Thoracic aorta (tissue), 2 donors: ENCODE measurements at regions not wholly inside any gene's neighbourhood (a gene's known extent, or its start where the extent isn't known, plus 50 kb on each side); places are given as distances from the start of the nearest gene placed in this dataset.
"Not testable (repeated sequence)": the region's sequence is repeated elsewhere in the genome, so short reads cannot be mapped to it uniquely, and the experiment has no call there.

Experiments used
- ATAC-seq: fragments of 150-250 bp; one replicate; pipeline ENCODE4 v1.8.0; 2017; ENCODE audit warnings: low read depth; ENCODE audit not compliant: insufficient number of reproducible peaks, low FRiP score
- DNase-seq: peaks from one replicate; pipeline ENCODE4 v3.0.0-alpha.2; 2020; ENCODE audit warnings: low spot score
- H3K27ac ChIP-seq, 2 donors: fragments of 200-600 bp; sonication (generic); 1 replicate in 1 of 2; 2 replicates in 1 of 2; pipeline ENCODE4 v1.5.1; 2016; ENCODE audit warnings: mild to moderate bottlenecking in 2 of 2, moderate library complexity in 2 of 2
- H3K27me3 ChIP-seq: fragments of 200-600 bp; sonication (generic); replicated peaks from 2 replicates; pipeline ENCODE4 v1.6.0; 2016; ENCODE audit warnings: mild to moderate bottlenecking; ENCODE audit not compliant: insufficient read depth
- H3K36me3 ChIP-seq: fragments of 200-600 bp; sonication (generic); one replicate; pipeline ENCODE4 v1.5.1; 2016
- H3K4me1 ChIP-seq, 2 donors: fragments of 200-600 bp; sonication (generic); 1 replicate in 1 of 2; 2 replicates in 1 of 2; pipeline versions ENCODE4 v1.5.1 to v1.6.0; 2016; ENCODE audit warnings: low read depth in 2 of 2, mild to moderate bottlenecking in 1 of 2; ENCODE audit not compliant: control insufficient read depth in 1 of 2
- H3K4me3 ChIP-seq: fragments of 200-600 bp; sonication (generic); 2 replicates; pipeline ENCODE4 v1.5.1; 2016; ENCODE audit warnings: mild to moderate bottlenecking
- H3K9me3 ChIP-seq: fragments of 200-600 bp; sonication (generic); 2 replicates; pipeline ENCODE4 v1.5.1; 2016

DNA sequence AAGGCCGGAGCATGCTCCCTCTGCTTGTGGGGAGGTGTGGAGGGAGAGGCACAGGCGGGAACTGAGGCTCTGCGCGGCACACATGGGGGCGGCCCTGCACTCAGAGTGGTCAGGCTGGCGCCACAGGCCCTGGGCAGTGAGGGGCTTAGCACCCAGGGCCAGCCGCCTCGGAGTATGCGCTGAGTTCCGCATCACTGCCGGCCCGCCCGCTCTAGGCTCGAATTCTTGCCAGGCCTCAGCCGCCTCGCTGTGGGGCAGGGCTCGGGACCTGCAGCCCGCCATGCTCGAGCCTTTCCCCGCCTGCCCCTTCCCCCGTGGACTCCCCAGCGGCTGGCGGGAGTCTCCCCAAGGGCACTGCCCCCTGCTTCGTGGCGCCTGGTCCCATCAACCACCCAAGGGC, 905.9 kb downstream of the SPATA31A6 start:
- not testable (repeated sequence) for H3K27me3 ChIP-seq, DNase-seq, H3K9me3 ChIP-seq, ATAC-seq, H3K4me1 ChIP-seq, H3K36me3 ChIP-seq, H3K27ac ChIP-seq, H3K4me3 ChIP-seq

DNA sequence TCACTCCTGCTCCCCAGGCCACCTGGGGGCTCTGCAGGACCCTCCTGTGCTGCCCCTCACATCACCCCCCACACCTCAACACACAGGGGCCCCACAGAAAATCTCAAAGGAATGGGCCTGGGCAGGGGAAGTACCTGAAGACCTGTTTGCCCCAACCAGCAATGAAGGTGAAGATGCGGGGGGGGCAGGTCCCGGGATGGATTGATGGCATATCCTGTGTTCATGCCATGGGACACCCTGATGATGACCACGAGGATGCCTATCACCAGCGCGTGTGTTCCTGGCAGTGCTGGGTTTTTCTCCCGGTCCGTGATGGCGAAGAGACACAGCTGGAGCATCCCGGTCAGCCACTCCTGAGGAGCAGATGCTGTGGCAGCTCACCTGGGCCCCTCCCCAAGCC, 926.9 kb downstream of the SPATA31A6 start:
- H3K9me3 ChIP-seq, H3K4me1 ChIP-seq, H3K27me3 ChIP-seq, DNase-seq, H3K27ac ChIP-seq, ATAC-seq, H3K4me3 ChIP-seq, H3K36me3 ChIP-seq: not testable (repeated sequence)

DNA sequence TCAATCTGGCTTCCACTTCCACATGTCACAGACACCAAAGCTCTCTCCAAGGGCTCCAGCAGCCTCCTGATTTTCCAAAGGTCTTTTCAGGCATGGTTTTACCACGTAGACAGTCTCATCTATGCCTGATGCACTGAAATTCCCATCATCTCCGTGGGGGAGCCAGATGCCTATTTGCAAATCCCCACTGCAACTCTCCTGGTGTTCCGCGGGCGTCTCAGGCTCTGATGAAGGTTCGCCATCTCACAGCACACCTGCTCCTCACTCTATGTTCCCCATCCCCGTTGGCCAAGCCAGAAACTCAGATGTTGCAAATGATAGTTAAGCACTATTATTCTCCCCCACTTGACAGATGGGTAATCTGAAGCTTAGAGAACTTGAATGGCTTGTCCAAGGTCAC, 929.4 kb downstream of the SPATA31A6 start:
- ATAC-seq, H3K4me1 ChIP-seq, H3K36me3 ChIP-seq, H3K9me3 ChIP-seq, H3K27ac ChIP-seq, H3K27me3 ChIP-seq, H3K4me3 ChIP-seq, DNase-seq: not testable (repeated sequence)

DNA sequence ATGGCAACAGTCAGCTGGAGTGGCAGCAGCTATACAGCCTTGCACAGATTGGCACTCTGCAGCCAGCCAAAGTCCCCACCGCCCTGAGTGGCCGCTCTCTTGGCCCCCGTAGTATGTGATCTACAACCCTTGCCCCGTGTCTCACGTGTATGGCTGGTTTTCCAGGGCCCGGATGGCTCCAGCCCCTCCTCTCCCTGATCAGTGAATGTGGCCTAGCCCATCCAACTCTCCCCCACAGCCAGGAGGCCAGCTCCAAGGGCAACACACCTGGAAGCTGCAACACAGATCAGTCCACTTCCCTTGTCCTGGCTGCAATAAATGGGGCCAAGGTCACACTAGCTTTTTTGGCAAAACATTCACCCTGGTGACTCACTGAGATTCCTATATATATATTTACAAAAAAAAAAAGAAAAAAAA, 932.4 kb downstream of the SPATA31A6 start:
- not testable (repeated sequence) for H3K9me3 ChIP-seq, H3K27me3 ChIP-seq, H3K36me3 ChIP-seq, H3K27ac ChIP-seq, ATAC-seq, H3K4me3 ChIP-seq, H3K4me1 ChIP-seq, DNase-seq

DNA sequence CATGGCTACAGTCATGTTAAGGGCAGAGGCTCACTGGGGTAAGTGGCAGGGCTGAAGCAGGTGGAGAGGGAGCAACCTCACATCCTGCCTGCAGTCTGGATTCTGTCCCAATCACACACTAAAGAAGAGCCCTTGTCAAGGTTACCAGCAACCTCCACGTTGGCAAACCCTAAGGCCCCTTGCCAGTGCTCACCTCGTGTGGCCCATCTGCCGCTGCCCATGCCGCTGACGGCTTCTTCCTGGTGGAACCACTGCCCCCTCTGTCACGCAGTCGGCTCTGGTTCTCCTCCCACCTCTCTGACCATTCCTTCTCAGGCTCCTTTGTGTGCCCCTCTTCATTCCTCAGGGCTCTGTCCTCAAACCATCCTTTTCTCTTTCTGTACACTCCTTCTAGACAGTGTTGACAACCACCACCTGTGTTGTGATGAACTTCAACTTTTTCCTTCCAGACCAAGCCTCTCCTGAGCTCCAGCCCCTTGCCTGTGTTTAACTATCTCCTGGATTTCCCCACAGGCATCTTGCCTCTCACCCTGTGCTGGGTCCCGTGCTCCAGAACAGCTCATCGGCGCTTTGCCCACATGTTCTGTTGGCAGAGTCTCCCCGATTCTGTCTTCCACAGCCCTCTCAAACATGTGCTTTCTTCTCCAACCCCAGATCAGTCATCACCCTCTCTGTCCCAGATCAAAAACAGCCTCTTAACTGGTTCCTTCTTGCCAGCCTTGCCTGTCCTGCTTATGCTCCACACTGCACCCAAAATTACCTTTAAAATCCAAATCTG, 934.8 kb downstream of the SPATA31A6 start:
- not testable (repeated sequence) for H3K27ac ChIP-seq, ATAC-seq

DNA sequence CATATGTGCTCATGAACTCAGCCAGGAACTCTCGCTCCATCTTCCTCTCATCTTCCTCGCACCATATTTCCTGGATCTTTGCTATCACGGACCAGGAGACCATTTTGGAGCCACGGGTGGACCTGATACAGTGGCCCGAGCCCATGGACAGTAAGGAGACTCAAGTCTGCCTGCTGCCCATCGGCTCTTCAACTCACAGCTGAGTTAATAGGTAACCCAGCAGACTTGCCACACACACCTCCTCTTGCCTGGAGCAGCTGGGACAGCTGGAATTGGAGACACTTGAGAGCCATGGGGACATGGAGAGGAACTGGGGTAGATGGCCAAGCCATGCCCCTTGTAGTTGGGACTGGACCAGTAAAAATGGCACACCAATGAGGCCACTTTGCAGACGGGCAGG, 936.1 kb downstream of the SPATA31A6 start:
- H3K27me3 ChIP-seq, H3K36me3 ChIP-seq, H3K9me3 ChIP-seq, ATAC-seq, H3K4me1 ChIP-seq, DNase-seq, H3K4me3 ChIP-seq, H3K27ac ChIP-seq: not testable (repeated sequence)

More for the DNA sequence above, 934.8 kb downstream of the SPATA31A6 start:
- not testable (repeated sequence) for H3K27me3 ChIP-seq, H3K9me3 ChIP-seq, H3K36me3 ChIP-seq, H3K4me3 ChIP-seq, H3K4me1 ChIP-seq, DNase-seq

DNA sequence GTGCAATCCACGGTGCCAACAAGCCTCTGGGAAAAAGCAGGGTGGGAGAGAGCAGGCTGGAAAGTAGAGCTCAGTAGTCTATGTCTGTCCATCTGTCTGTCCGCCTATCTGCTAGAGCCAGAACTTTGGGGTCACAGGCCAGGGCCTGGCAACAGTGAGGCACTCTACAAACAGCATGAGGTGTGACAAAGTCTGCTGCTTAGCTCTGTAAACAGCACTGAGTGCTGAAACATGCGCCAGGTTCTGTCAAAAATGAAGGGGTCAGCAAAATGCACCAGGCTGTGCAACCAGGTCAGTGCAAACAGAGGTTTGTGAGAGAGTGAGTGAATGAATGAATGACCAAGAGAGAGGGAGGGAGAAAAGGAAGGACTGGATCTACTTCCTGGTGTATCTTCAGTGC, 936.5 kb downstream of the SPATA31A6 start:
- DNase-seq, ATAC-seq, H3K9me3 ChIP-seq, H3K36me3 ChIP-seq, H3K27ac ChIP-seq, H3K4me3 ChIP-seq, H3K4me1 ChIP-seq, H3K27me3 ChIP-seq: not testable (repeated sequence)

DNA sequence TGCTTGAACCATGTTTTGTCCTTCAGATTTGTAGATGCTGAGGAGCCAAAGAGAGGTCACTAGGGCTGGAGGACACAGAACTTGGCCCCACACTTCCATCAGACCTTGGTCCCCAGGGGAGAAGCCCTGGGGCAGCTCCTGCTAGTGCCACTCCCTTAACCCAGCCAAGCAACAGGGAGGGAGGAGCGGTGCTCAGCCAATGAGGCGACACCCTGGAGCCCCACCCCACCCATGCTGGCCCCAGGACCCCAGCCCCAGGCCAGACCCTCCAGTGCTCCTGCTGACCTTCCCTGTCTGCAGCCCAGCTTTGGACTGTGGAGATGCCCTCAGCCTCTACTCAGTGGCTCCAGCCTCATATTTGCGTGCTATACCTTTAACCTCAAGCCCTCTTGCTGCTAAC, 942.4 kb downstream of the SPATA31A6 start:
- H3K27ac ChIP-seq, H3K4me1 ChIP-seq, H3K9me3 ChIP-seq, DNase-seq, H3K36me3 ChIP-seq, ATAC-seq, H3K27me3 ChIP-seq, H3K4me3 ChIP-seq: not testable (repeated sequence)

DNA sequence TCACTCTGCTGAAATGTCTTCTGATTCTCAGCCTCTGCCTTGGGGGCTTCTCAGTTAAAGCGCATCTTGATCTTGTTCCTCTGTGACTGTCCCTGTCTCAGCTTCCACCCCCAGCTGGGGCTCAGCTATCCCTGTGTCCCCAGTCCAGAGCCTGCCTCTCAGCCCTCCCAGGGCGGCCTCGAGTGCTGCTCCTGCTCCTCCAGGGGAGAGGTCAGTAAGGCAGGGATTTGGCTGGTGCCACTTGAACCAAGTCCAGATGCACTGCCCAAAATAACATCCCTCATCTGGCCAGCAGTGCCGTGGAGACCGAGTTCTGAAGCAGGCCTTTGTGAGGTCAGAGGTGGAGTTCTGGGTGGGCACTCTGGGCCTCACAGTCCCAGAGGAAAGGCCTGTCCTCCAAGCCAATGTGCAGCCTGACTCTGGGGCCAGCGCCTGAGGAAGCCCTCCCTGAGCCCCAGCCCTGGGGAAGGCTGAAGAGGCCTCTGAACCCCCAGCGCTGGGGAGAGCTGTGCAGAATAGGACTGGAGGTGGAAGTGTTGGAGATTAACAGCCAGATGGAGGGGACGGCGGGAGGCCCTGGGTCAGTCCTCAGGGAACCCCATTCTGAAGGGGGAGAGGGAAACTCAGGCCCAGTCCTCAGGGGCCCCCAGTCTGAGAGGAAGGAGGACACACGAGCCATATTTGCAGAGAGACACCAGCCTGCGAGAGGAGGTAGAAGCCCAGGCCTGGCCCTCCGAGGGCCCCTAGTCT, 943.7 kb downstream of the SPATA31A6 start:
- H3K4me1 ChIP-seq, ATAC-seq, H3K27ac ChIP-seq: not testable (repeated sequence)

DNA sequence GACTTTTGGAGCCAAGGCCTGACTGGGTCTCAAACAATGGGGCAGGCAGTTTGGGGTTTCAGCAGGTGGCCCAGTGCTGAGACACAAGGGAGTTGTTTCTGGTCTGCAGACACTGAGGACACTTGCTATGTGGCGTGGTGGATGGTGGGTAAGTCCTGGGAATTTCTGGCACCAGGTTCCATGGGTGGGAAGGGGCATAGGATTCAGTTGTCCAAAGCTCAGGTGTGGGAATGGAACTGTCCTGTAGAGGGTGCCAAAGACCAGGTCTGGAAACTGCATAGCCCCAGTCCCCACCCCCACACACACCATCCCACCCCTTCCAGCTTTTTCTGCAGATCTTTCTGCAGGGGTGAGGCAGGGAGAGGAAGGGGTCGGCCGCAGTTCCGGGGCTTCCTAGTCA, 944.5 kb downstream of the SPATA31A6 start:
- not testable (repeated sequence) for ATAC-seq

More for the DNA sequence above, 943.7 kb downstream of the SPATA31A6 start:
- DNase-seq, H3K27me3 ChIP-seq, H3K36me3 ChIP-seq, H3K9me3 ChIP-seq, H3K4me3 ChIP-seq: not testable (repeated sequence)

DNA sequence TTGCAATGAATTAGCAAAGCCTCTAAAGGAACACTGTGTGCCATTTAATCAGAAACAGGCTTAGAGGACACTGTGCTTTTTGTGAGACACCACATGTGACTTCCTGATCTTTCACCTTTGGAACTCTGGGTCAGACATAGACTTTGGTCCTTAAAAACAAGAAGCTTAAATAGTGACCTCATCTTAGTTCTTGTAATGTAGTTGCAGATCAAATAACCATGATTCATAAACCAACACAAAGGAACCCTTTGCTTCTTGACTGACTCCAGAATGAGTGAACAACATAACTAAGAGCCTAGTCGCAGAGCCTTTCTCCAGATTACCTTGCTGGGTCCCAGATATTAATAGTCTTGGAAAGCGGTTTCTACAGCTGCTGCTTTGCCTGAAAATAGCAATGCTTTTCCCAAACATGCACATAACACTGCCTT, 947.3 kb downstream of the SPATA31A6 start:
- H3K9me3 ChIP-seq, H3K27me3 ChIP-seq, ATAC-seq, H3K36me3 ChIP-seq, DNase-seq, H3K4me3 ChIP-seq, H3K4me1 ChIP-seq: not testable (repeated sequence)
- peak overlapping the region in 1 of 2 donors; percentile 37 for H3K27ac ChIP-seq

More for the DNA sequence above, 944.5 kb downstream of the SPATA31A6 start:
- not testable (repeated sequence) for H3K4me1 ChIP-seq, H3K36me3 ChIP-seq, H3K9me3 ChIP-seq, H3K27ac ChIP-seq, H3K27me3 ChIP-seq, DNase-seq, H3K4me3 ChIP-seq

DNA sequence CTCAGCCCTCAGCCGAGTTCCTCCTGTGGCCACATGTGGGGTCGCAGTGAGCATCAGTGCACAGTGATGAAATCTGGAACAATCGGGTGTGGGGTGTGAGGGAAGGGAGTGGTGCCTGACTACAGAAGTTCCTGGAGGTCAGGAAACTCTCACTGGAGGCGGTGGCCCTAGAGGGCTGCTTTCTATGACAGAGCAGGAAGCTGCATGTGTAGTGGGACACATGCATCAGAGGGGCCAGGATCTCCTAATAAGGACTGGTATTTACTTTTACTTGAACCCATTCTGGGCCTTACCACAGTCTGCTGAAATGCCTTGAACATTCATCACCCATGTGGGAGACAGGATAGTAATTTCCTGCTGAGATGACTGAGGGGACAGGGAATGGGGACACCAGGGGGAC, 952.0 kb downstream of the SPATA31A6 start:
- H3K27me3 ChIP-seq, H3K27ac ChIP-seq, H3K9me3 ChIP-seq, DNase-seq, H3K4me3 ChIP-seq, H3K36me3 ChIP-seq, H3K4me1 ChIP-seq, ATAC-seq: not testable (repeated sequence)
